Midbrain (tissue), 1 donor: ENCODE measurements at regions not wholly inside any gene's neighbourhood (a gene's known extent, or its start where the extent isn't known, plus 50 kb on each side); places are given as distances from the start of the nearest gene placed in this dataset.
"Not testable (repeated sequence)": the region's sequence is repeated elsewhere in the genome, so short reads cannot be mapped to it uniquely, and the experiment has no call there.

Experiments used
- DNase-seq: peaks from one replicate; lab custom pipeline; 2025; lab: John Stamatoyannopoulos, UW

DNA sequence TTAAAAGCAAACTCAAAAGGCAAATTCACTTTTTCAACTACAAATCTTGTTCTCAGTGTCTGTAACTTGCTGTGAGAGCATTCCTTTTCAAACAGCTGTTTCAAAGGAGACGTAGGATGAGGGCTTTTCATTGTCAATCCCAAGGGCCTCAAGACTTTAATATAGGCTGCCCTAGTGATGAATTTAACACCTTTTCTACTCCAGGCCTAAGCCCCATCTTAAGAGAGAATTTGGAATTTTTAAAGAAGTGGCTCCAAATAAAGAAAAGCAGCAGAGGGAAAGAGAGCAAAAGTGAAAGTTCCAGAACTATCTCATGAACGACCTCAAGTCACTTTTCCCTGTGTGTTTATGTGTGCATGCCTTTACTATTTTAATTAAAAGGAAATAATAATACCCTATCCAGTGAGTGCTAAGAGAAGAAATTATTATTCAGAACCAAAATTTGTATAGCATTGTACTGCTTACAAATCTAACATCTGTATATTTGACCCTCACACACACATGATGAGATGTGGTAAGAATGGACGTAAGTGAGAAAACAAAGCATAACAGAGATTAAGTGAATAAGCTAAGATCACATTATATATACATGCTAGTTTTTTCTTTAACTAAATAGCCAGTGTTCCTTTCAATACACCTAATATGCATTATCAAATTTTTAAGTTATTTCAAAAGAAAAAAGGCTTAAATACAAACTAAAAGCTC, 196.4 kb downstream of the VGLL3 start:
- no peak for DNase-seq

DNA sequence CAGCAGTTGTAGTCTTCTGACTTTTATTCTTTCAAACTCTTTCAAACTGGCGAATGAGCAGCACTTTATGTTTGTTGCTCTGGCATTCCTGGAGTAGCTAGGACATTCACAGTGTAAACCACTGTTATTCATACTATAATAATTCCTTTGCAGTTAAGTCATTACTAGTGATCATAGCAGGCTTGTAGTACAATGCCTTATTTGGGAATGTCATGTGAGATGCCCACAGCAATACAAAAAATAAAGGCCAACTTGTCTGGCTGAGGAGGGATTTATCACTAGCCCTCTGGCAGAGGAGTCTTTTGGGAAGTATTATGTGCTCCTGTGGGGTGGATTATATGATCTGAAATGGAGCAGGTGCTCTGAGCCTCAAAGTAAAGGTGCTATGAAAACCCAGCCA, 197.2 kb downstream of the VGLL3 start:
- peak; percentile 12 for DNase-seq

DNA sequence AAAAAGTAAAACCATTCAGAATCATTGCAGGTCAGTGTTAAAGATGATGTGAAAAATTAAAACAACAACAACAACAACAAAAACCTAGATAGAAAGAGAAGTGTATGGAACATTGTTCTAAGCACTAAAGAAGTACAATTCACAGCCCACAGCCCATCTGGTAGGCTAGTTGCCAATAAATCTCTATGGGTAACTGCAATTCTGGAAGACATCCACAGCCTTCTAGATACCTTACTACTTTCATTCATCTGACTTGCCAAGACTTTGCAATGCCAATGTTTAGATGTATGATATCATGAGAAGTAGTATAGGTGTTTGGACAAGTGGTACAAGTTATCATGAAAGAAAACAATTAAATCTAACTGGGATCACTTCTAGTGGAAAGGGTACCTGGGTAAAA, 198.6 kb downstream of the VGLL3 start:
- DNase-seq = no peak

DNA sequence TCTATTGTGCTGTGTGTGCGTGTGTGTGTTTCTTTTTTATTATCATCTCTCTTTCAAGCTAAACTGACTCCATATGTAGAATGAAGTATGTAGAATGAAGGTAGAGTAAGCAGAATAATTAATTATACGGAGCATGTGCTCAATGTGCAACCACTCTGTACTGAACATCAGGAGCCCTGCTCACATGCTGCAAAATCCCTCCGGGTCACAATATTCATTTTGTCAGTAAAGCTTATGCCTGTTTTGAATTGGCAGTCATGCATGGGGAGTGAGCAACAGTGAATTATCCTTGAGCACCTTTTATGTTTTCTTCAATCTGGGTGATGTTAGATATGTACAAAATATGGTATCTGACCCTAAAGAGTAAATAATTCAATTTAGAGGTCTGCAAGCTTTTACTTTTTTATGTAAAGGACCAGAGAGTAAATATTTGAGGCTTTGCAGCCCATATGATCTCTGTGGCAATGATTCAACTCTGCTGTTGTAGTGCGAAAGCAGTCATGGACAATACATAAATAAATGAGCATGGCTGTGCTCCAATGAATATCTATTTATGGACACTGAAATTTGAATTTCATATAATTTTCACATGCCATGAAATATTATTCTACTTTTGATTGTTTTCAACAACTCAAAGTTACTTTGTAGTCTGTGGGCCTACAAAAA, 199.9 kb downstream of the VGLL3 start:
- DNase-seq = no peak

DNA sequence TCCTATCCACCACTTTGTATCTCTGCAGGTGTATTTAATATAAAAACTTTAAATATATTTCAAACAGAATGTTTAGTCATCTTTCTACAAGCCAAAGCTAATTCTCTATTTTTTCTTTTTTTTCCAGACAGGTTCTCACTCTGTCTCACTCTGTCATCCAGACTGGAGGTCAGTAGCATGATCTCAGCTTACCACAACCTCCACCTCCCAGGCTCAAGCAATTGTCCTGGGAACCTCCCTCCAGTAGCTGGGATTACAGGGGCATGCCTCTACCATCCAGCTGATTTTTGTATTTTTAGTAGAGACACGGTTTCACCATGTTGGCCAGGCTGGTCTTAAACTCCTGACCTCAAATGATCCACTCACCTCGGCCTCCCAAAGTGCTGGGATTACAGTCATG, 202.6 kb downstream of the VGLL3 start:
- no peak for DNase-seq

DNA sequence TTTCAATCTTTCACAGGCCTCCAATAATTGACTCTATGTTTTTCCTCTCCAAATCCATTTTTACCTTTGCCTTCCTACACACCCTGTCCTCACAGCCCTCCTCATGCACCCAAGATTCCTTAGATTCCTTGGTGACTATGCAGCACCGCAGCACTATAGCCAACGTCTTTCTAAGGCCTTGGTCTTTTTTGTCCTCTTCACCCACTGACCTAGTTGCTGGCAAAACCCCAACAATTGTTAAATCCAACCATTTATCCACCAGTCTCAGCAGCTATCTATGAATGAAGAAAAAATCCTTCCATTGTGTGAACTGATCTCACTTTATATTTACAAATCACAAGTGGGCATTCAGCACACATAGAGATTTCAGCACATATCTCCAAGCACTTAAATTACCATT, 203.9 kb downstream of the VGLL3 start:
- DNase-seq = no peak

DNA sequence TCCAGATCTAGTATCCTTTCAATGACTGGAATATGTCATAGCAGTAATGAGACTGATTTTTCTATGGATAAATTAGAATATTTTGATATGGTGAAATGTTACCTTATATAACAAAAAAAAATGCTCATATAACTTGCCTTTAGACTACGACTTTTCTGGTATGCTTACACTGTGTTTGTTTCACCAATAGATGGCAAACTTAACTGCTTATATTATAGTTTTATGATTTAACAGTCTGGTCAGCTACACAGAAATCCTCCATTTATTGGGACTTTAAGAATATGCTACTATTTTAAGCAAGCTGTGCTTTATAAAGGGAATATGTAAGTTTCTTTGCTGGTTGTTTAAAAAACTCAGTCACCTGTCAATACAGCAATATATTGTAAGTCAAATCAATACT, 205.6 kb downstream of the VGLL3 start:
- peak; percentile 32 for DNase-seq

DNA sequence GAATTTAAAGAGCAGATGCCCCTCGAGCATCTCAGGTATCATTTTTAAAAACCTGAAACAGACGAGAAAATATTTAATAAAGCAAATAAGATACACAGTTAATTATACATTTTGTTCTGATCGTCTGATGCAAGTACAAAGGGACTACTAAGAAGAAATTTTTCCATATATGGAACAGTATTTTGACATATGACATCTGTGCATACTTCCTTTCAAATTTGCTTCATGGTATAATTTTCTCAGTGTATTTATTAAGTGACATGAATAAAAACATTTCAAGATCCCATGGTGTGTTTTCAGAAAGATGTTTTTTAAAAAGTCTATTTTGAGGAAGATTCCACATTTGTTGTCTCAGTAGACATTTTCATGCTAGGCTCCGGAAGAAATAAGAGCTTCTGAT, 208.1 kb downstream of the VGLL3 start:
- DNase-seq = no peak

DNA sequence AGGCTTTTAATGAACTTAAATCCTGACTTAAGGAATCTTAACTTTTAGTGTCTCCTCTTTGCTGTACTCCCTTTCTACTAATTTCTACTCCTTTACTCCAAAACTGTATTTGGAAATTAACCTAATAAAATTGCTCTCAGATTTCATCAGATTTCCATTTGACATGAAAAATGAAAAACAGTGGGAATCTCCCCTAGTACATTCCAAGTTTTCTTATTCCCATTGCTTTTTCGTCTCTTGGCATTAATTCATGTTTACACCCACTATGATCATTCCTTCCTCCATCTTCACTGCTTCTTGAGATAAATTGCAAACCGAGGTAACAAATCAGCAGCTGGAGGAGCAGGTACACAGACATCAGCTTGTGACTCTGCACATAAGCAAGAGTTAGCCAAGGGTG, 208.7 kb downstream of the VGLL3 start:
- DNase-seq = no peak

DNA sequence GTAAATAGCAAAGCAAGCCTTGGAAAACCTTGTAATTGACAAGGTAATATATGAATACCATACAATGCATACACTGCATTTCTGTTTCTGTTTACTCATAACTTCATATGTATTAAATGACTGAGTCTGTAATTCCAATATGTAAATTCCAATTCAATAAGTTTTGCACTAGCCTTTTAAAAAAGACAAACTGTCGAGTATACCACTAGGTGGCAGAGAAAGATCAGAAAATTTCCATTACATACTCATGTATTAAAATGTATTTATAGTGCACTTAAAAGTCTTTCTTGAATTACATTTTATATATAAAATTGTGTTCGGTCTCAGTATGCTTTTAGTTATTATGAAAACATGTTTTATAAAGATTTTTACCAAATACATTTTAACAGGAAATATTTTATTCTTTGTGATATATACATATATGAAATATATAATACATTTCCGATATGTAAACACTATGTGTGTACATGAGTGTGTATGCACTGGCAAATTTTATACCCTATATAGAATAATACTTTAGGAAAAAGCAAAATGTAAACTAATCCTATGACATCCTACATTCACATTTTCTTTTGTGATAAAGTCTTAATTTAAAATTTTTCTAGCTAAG, 216.8 kb downstream of the VGLL3 start:
- DNase-seq = peak; percentile 52

DNA sequence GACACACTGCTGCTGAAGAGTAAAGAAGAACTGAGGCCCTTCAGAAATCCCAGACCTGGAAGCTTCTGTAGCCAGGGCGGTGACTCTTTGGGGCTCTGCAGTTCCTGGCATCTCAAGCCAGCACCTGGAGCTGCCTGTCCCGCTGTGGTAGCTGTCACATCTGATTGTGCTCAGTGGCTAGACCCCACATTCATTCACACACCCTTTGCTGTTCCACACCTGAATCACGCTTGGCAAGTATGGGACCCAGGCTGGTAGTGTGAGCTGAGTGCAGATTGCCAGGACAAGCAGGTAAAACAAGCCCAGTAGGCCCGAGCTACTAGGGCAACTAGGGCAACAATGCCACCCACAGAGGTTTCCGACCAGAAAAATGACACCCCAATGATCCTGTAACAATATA, 218.2 kb downstream of the VGLL3 start:
- DNase-seq = no peak

DNA sequence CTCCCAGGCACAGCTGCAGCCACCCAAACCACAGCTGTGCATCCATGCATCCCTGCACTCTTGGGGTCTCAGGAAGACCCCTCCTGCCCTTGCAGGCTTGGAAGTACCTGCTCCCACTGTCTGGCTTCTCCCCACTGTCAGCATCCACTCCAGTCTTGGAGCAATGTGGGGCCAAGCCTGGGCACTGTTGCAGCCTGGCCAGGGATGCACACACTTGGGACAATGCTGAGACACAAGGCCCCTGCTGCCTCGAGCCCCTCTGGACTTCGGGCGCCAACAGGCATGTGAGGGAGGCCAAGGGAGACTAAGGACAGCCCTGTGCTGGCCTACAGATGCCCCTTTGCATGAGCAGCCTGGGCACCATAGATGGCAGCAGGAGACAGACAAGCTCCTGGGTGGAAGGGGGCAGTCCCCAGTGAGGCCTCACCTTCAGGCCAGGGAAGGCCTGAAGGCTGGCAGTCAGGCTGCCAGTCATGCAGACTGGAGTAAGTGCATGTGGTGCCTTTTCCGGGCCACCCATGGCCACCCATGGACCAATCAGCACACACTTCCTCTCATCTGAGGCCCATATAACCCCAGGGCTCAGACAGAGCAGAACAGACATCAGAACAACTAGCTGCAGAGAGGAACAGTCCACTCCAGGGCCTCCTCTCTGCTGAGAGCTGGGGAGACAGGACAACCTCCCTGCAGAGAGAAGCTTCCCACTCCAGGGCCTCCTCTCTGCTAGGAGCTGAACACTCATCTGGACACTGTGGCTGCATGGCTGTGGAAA, 219.0 kb downstream of the VGLL3 start:
- no peak for DNase-seq

DNA sequence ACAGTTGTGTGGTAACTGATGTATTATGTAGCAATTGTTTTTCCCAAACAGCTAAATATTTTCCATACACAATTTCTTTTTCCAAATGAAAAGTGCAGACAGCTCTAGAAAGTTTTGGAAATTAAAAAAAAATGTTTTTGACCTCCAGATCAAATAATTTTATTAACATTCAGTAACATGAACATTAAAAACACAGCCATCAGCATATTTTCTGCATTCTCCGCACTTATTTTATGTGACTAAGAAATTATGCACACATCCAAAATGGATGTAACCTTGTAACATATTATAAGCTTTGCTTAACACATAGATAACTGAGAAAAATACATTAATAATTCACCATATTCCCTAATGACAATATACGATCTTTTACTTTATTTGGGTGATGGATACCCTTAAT, 224.6 kb downstream of the VGLL3 start:
- no peak for DNase-seq

DNA sequence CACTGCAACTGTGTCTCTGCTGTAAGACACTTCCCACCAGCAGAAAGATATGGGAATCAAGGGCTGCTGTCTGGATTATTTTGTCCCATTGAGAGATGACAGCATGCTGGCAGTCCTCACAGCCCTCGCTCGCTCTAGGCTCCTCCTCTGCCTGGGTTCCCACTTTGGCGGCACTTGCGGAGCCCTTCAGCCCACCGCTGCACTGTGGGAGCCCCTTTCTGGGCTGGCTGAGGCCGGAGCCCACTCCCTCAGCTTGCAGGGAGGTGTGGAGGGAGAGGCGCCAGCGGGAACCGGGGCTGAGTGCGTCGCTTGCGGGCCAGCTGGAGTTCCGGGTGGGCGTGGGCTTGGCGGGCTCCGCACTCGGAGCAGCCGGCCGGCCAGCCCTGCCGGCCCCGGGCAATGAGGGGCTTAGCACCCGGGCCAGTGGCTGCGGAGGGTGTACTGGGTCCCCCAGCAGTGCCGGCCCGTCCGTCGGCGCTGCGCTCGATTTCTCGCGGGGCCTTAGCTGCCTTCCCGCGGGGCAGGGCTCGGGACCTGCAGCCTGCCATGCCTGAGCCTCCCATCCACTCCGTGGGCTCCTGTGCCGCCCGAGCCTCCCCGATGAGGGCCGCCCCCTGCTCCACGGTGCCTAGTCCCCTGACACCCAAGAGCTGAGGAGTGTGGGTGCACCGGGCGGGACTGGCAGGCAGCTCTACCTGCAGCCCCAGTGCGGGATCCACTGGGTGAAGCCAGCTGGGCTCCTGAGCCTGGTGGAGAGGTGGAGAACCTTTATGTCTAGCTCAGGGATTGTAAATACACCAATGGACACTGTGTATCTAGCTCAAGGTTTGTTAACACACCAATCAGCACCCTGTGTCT, 233.4 kb downstream of the VGLL3 start:
- DNase-seq = not testable (repeated sequence)

DNA sequence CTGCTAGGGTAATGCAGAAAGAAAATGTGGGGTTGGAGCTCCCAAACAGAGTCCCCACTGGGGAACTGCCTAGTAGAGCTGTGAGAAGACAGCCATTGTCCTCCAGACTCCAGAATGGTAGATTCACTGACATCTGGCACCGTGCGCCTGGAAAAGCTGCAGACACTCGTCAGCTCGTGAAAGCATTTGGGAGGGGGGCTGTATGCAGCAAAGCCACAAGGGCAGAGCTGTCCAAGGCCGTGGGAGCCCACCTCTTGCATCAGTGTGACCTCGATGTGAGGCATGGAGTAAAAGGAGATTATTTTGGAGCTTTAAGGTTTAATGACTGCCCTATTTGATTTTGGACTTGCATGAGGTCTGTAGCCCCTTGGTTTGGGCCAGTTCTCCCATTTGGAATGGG, 242.9 kb downstream of the VGLL3 start:
- DNase-seq = no peak

DNA sequence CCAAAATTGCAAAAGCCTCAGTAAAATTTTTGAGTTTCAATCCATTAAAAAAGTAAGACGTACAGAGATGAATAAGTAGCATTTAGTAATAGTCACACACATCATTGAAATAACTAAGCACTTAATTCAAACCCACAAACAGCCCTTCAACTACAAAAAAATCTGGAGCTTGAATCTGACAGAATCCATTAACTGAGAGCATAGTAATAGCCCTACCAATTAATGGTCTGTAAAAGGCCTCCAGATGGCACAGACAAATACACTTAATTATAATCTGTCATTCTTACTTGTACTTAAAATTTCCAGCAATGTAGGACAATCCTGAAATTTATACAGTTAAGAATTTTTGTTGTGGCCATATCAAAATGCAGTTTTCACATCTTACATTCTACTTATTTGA, 246.9 kb downstream of the VGLL3 start:
- DNase-seq = no peak

DNA sequence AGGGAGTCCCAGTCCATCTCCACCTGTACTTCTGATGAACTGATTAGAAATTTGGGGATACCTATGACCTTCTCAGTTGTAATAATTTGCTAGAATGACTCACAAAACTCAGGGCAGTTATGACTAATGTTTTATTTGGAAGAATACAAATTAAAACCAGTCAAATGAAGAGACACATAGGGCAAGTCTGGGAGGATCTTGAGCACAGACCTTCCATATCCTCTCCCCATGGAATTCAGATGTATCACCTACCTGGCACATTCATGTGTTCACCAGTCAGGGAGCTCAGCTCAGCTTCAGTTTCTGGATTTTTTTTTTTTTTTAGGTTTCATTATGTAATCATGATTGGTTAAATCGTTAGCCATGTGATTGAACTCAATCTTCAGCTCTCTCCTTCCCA, 247.7 kb downstream of the VGLL3 start:
- no peak for DNase-seq

DNA sequence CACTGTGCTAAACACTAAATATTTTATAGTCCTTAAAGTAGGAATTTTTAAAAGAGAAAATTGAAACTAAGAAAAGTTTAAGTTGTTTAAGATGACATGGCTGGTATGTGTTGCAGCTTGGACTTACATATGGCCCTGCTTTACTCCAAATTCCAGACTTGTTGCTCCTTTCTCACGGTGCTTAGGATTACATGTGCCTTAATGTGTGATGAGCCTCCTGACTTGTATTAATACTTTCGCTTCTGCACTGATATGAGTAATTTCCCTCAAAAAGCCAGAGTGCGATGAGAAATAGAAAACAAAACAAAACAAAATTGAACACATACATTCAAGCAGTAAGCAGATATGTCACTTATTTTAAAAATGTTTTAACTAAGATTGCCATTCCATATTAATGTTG, 250.2 kb downstream of the VGLL3 start:
- no peak for DNase-seq

DNA sequence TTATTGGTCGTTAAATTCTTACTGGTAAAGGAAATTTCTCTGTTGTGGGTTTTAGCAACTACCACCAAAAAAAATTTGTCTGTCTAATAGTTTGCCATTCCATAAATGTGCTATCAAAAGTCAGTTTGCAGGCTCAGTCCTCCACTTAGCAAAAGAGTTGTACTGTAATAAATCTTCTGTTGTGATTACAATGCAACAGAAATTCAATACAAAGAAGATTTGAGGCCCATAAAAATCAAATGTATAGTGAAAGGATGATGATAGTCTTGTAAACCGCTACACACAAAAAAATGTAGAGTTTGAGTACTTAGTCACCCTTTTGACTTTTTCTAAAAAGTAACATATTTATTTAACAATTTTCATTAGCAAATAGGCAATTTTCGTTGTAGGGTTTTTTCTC, 251.7 kb downstream of the VGLL3 start:
- no peak for DNase-seq

DNA sequence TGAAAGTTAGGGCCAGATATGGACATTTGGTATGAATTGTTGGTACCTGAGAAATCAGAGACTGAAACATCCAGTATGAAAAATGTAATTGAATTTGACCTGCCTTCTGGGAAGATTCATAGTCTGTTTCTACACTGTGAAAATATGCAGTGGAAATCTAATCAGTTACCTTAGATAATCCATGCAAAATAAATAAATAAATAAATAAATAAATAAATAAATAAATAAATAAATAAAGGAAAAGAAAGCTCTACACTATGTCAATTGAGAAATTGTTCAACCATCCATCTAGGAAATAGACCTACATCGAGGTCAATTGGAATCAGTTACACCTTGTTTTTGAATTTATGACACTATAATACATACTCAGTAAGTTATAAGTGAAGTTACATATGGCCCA, 252.3 kb downstream of the VGLL3 start:
- DNase-seq = no peak

DNA sequence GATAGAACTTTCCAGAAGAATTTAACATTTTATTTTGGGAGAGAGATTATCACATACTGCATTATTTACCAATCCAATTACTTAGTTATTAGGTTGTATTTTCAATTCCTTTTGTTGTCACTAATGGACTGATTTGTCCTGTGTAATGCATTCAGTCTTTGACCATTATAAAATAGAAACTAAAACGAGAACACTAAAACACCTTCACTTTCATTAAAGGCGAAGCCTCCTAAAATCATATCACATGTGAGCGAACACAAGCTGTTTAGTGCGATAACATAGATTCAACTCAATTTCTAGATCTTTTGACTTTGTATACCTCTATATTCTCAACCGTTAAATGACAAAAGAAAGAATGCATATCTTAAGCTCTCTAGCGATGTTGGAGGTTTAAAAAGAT, 253.4 kb downstream of the VGLL3 start:
- DNase-seq = no peak

DNA sequence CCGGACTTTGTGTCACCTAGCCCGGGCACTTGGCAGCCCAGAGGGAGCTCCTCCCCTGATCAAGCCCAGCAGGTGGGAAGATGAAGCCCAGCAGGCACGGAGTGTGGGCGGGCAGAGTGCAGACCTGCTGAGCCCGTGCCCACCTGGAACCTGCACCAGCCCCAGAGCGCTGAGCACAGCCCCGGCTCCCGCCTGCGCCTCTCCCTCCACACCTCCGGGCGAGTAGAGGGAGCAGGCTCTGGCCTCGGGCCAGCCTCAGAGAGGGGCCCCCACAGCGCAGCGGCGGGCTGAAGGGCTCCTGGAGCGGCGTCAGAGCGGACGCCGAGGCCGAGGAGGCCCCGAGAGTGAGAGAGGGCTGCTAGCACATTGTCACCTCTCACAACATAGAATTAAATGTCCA, 257.7 kb downstream of the VGLL3 start:
- no peak for DNase-seq
